H1 (cell line): ENCODE measurements at regions not wholly inside any gene's neighbourhood (a gene's known extent, or its start where the extent isn't known, plus 50 kb on each side); places are given as distances from the start of the nearest gene placed in this dataset.

ENCODE experiments used
- CTCF ChIA-PET: fragments of 300-600 bp; sonication (Branson Sonifier 250); formaldehyde crosslinking; loops from one replicate; lab custom pipeline; 2021; ENCODE audit not compliant: partially characterized antibody; lab: Charles Lee
- POLR2A ChIA-PET: fragments of 300-600 bp; sonication (Branson Sonifier 250); formaldehyde crosslinking; loops from one replicate; lab custom pipeline; 2021; ENCODE audit warnings: inconsistent platforms; ENCODE audit not compliant: partially characterized antibody; lab: Charles Lee
- DNase-seq, 2 experiments: peaks; one replicate each; pipeline versions ENCODE4 v3.0.0 to v3.0.0-alpha.2; 2010 to 2022; ENCODE audit warnings: low spot score in 2 of 2, low read depth in 1 of 2, mixed read lengths in 1 of 2
- FAIRE-seq: peaks from 2 replicates; lab custom pipeline; 2011; peaks lifted over from hg19 to GRCh38; lab: Jason Lieb, UNC
- H2AFZ ChIP-seq: 2 replicates; pipeline ENCODE4 v1.8.1; 2012; ENCODE audit warnings: low read length, inconsistent platforms
- H2AK5ac ChIP-seq: 2 replicates; pipeline ENCODE4 v1.6.1; 2013; ENCODE audit warnings: low read depth, low read length
- H2BK120ac ChIP-seq: replicated peaks from 2 replicates; pipeline ENCODE3; 2013; ENCODE audit warnings: low read depth, low read length, inconsistent platforms
- H2BK12ac ChIP-seq: 2 replicates; pipeline ENCODE4 v1.6.1; 2013; ENCODE audit warnings: low read depth, low read length
- H2BK15ac ChIP-seq: 2 replicates; pipeline ENCODE4 v1.6.1; 2013; ENCODE audit warnings: low read length
- H2BK20ac ChIP-seq: 2 replicates; pipeline ENCODE4 v1.6.1; 2013; ENCODE audit warnings: low read length
- H2BK5ac ChIP-seq: 2 replicates; pipeline ENCODE4 v1.6.1; 2013; ENCODE audit warnings: low read depth, low read length
- H3K14ac ChIP-seq: 2 replicates; pipeline ENCODE4 v1.6.1; 2013; ENCODE audit warnings: inconsistent platforms; ENCODE audit not compliant: insufficient read length
- H3K18ac ChIP-seq: 2 replicates; pipeline ENCODE4 v1.6.1; 2013; ENCODE audit warnings: low read length; ENCODE audit errors: extremely low read depth
- H3K23ac ChIP-seq: 2 replicates; pipeline ENCODE4 v1.6.1; 2013; ENCODE audit warnings: inconsistent platforms; ENCODE audit not compliant: insufficient read length
- H3K23me2 ChIP-seq: 2 replicates; pipeline ENCODE4 v1.6.1; 2013; ENCODE audit warnings: low read depth, low read length
- H3K27ac ChIP-seq: 2 replicates; pipeline ENCODE4 v1.6.1; 2011; ENCODE audit warnings: low read depth, low read length, inconsistent platforms
- H3K27me3 ChIP-seq, 4 experiments: replicated peaks in 1 of 4; 1 replicate in 1 of 4; 2 replicates in 3 of 4; pipeline versions ENCODE4 v1.6.1 to v1.8.1; 2011 to 2013; ENCODE audit warnings: low read length in 3 of 4, mild to moderate bottlenecking in 3 of 4, inconsistent platforms in 2 of 4, mixed read lengths in 2 of 4, moderate library complexity in 1 of 4; ENCODE audit not compliant: control insufficient read depth in 3 of 4, insufficient read depth in 3 of 4; ENCODE audit errors: extremely low read depth in 1 of 4
- H3K36me3 ChIP-seq, 4 experiments: 2 replicates each; pipeline versions ENCODE4 v1.6.1 to v1.8.1; 2011 to 2013; ENCODE audit warnings: mild to moderate bottlenecking in 4 of 4, low read length in 3 of 4, moderate library complexity in 2 of 4, control low read depth in 1 of 4, inconsistent platforms in 1 of 4; ENCODE audit not compliant: insufficient read depth in 4 of 4, control insufficient read depth in 2 of 4
- H3K4ac ChIP-seq: replicated peaks from 2 replicates; pipeline ENCODE3; 2013; ENCODE audit warnings: low read length, low read depth, mixed read lengths, inconsistent platforms; ENCODE audit not compliant: insufficient read length
- H3K4me1 ChIP-seq, 4 experiments: replicated peaks in 1 of 4; 1 replicate in 1 of 4; 2 replicates in 3 of 4; pipeline versions ENCODE4 v1.6.1 to v1.8.1; 2011 to 2013; ENCODE audit warnings: low read length in 3 of 4, inconsistent platforms in 2 of 4, mixed read lengths in 1 of 4; ENCODE audit not compliant: insufficient read depth in 4 of 4, control insufficient read depth in 3 of 4
- H3K4me2 ChIP-seq, 2 experiments: 2 replicates each; pipeline versions ENCODE4 v1.6.1 to v1.8.1; 2011 to 2013; ENCODE audit warnings: low read depth in 2 of 2, low read length in 2 of 2, control low read depth in 1 of 2, inconsistent platforms in 1 of 2, mild to moderate bottlenecking in 1 of 2; ENCODE audit not compliant: insufficient read depth in 1 of 2
- H3K4me3 ChIP-seq, 4 experiments: fragments of 200-600, 300-600 bp in 1 of 4; sonication (generic), shearing (Covaris generic), sonication (Bioruptor Twin) in 1 of 4; 2 replicates each; pipeline versions ENCODE4 v1.5.1 to v1.8.1; 2011 to 2016; ENCODE audit warnings: low read length in 4 of 4, low read depth in 3 of 4, control low read depth in 2 of 4, inconsistent platforms in 2 of 4, mild to moderate bottlenecking in 2 of 4, mixed read lengths in 1 of 4, moderate library complexity in 1 of 4; ENCODE audit not compliant: insufficient read depth in 2 of 4; ENCODE audit errors: extremely low read depth in 1 of 4
- H3K56ac ChIP-seq: replicated peaks from 2 replicates; pipeline ENCODE3; 2013; ENCODE audit warnings: low read depth, mild to moderate bottlenecking, mixed read lengths, low read length, inconsistent platforms; ENCODE audit not compliant: insufficient read length
- H3K79me1 ChIP-seq: 2 replicates; pipeline ENCODE4 v1.6.1; 2013; ENCODE audit warnings: low read depth, low read length, control low read depth
- H3K79me2 ChIP-seq, 2 experiments: 2 replicates each; pipeline versions ENCODE4 v1.6.1 to v1.8.1; 2012 to 2013; ENCODE audit warnings: low read length in 2 of 2, mild to moderate bottlenecking in 2 of 2, inconsistent platforms in 1 of 2; ENCODE audit not compliant: insufficient read depth in 2 of 2, control insufficient read depth in 1 of 2
- H3K9ac ChIP-seq, 4 experiments: replicated peaks in 1 of 4; 1 replicate in 1 of 4; 2 replicates in 3 of 4; pipeline versions ENCODE4 v1.6.1 to v1.8.1; 2011 to 2013; ENCODE audit warnings: low read depth in 3 of 4, low read length in 3 of 4, control low read depth in 2 of 4, mild to moderate bottlenecking in 2 of 4, moderate library complexity in 2 of 4, inconsistent platforms in 1 of 4; ENCODE audit errors: extremely low read depth in 1 of 4
- H3K9me3 ChIP-seq, 2 experiments: 2 replicates each; pipeline versions ENCODE4 v1.6.1 to v1.8.1; 2012 to 2013; ENCODE audit warnings: mild to moderate bottlenecking in 2 of 2, moderate library complexity in 2 of 2, control low read depth in 1 of 2, inconsistent platforms in 1 of 2, low read depth in 1 of 2, low read length in 1 of 2, mixed read lengths in 1 of 2; ENCODE audit not compliant: insufficient read depth in 2 of 2
- H4K20me1 ChIP-seq, 2 experiments: replicated peaks in 1 of 2; 2 replicates each; pipeline versions ENCODE3 to v1.8.1; 2011 to 2013; ENCODE audit warnings: inconsistent platforms in 2 of 2, low read length in 2 of 2, mild to moderate bottlenecking in 1 of 2; ENCODE audit not compliant: insufficient read depth in 2 of 2, control insufficient read depth in 1 of 2
- H4K5ac ChIP-seq: 2 replicates; pipeline ENCODE4 v1.6.1; 2013; ENCODE audit warnings: low read length, low read depth, mixed read lengths, inconsistent platforms; ENCODE audit not compliant: insufficient read length
- H4K8ac ChIP-seq: 2 replicates; pipeline ENCODE4 v1.8.0; 2013; ENCODE audit warnings: mild to moderate bottlenecking, moderate library complexity, low read length, inconsistent platforms; ENCODE audit not compliant: insufficient read depth; ENCODE audit errors: extremely low read depth
- H4K91ac ChIP-seq: replicated peaks from 2 replicates; pipeline ENCODE3; 2013; ENCODE audit warnings: low read length, mixed read lengths, inconsistent platforms; ENCODE audit not compliant: insufficient read length
- ATF2 ChIP-seq: IDR thresholded peaks from 2 replicates; pipeline ENCODE4 v1.6.1; 2012; ENCODE audit warnings: low read length, inconsistent platforms
- CEBPB ChIP-seq: IDR thresholded peaks from 2 replicates; pipeline ENCODE4 v1.6.1; 2012; ENCODE audit warnings: low read depth, low read length
- CREB1 ChIP-seq: IDR thresholded peaks from 2 replicates; pipeline ENCODE4 v1.6.1; 2012; ENCODE audit warnings: inconsistent platforms
- GTF2F1 ChIP-seq: IDR thresholded peaks from 2 replicates; pipeline ENCODE4 v1.6.1; 2012; ENCODE audit warnings: low read depth, low read length, improper control_type of control experiment, borderline replicate concordance
- JUN ChIP-seq: IDR thresholded peaks from 2 replicates; pipeline ENCODE4 v1.6.1; 2011; ENCODE audit warnings: low read depth, mild to moderate bottlenecking, improper control_type of control experiment, low read length
- PHF8 ChIP-seq: fragments of 200-600 bp; sonication (generic); conservative IDR thresholded peaks from 2 replicates; pipeline ENCODE4 v1.7.1; 2012; ENCODE audit warnings: low read depth, mild to moderate bottlenecking, inconsistent platforms, low read length, moderate library complexity
- POLR2A ChIP-seq, 2 experiments: IDR thresholded peaks; 1 replicate in 1 of 2; 2 replicates in 1 of 2; pipeline ENCODE4 v1.6.1; 2011; ENCODE audit warnings: low read depth in 2 of 2, low read length in 2 of 2, mild to moderate bottlenecking in 2 of 2; ENCODE audit errors: control extremely low read depth in 1 of 2
- SIX5 ChIP-seq: IDR thresholded peaks from 2 replicates; pipeline ENCODE4 v1.6.1; 2011; ENCODE audit warnings: mild to moderate bottlenecking, low read depth, low read length
- SP1 ChIP-seq: IDR thresholded peaks from 2 replicates; pipeline ENCODE4 v1.6.1; 2011; ENCODE audit warnings: low read depth, low read length
- SP2 ChIP-seq: IDR thresholded peaks from 2 replicates; pipeline ENCODE4 v1.6.1; 2012; ENCODE audit warnings: mild to moderate bottlenecking, low read length, inconsistent platforms
- TAF7 ChIP-seq: optimal IDR thresholded peaks from 2 replicates; pipeline ENCODE3; 2011; ENCODE audit warnings: low read depth, mild to moderate bottlenecking, inconsistent platforms, low read length, moderate library complexity, borderline replicate concordance
- WGBS, 2 experiments: shearing (Covaris generic) in 1 of 2; methylation state at CpG; one replicate each; pipeline versions ENCODE4 v1.1.6 to v1.1.7; 2013 to 2015; ENCODE audit warnings: low lambda C conversion rate in 2 of 2, mixed read lengths in 2 of 2, inconsistent platforms in 1 of 2, low coverage in 1 of 2, missing lambda C conversion rate in 1 of 2; ENCODE audit not compliant: insufficient replicate concordance in 2 of 2, insufficient coverage in 1 of 2, insufficient read length in 1 of 2; ENCODE audit errors: extremely low coverage in 1 of 2, missing lambda C conversion rate in 1 of 2; 5-methylcytosine and 5-hydroxymethylcytosine counted together

GRCh38 chr15:26234976-26235767, 372.0 kb upstream of the ATP10A start:
- Histone ChIP-seq H3K18ac (peak overlapping the region; percentile 63), H3K14ac (no peak overlapping the region), H3K4me3 (peak overlapping the region in 3 of 4 experiments; percentile 18 to 46 (median 21); a peak in 6 of 8 replicates), H3K79me2 (no peaks in the 10 kb centered on the region), H3K36me3 (no peaks in the 10 kb centered on the region), H2AFZ (no peak overlapping the region), H3K27ac (peak overlapping the region; percentile 86), H2BK120ac (peak overlapping the region; percentile 93), H2BK15ac (peak overlapping the region; percentile 40), H3K4me2 (peak overlapping the region; percentile 33 to 64), H2AK5ac (peak overlapping the region; percentile 75; the same call in 1 of the 2 replicates), H3K27me3 (peaks cover 0 to 2% (median 0%) of the 10 kb centered on the region in 4 experiments; a peak in 1 of 7 replicates), H4K20me1 (no peaks in the 10 kb centered on the region), H3K23ac (no peak overlapping the region), H3K9ac (no peak overlapping the region; a peak in 3 of 7 replicates), H4K8ac (no peak overlapping the region; the same call in 1 of the 2 replicates), H4K91ac (peak overlapping the region; percentile 93), H3K56ac (peak overlapping the region; percentile 67), H3K79me1 (no peaks in the 10 kb centered on the region), H3K23me2 (peaks cover 4% of the 10 kb centered on the region; the same call in 1 of the 2 replicates), H2BK5ac (peak overlapping the region; percentile 97), H4K5ac (peak overlapping the region; percentile 32), H3K9me3 (no peaks in the 10 kb centered on the region), H3K4ac (peak overlapping the region; percentile 41), H2BK12ac (peak overlapping the region; percentile 92), H2BK20ac (peak overlapping the region; percentile 97), H3K4me1 (peaks cover 13 to 31% (median 22%) of the 10 kb centered on the region in 4 experiments; a peak in 6 of 7 replicates)
- POLR2A ChIA-PET = interaction anchor here (0.8 to 4.0 kb wide), 4 partner anchors 7 to 35 kb away, joined by 3 to 25 read pairs (median 4); no protein-coding TSS in a partner anchor
- 20% methylated on average over 15 of the region's 15 CpGs; no CpG with 5 or more reads in 1 of the 2 experiments for WGBS, 2 experiments
- peak; percentile 79 for FAIRE-seq
- CTCF ChIA-PET = interaction anchor here (0.6 to 1.1 kb wide), 3 partner anchors 8 to 219 kb away, joined by 3 to 5 read pairs (median 3); no protein-coding TSS in a partner anchor
- DNase-seq = peak; percentile 71 to 80
- TF ChIP-seq SP2 = no peak
- peak in 1 of 2 experiments; percentile 74; a peak in 2 of 3 replicates for TF ChIP-seq POLR2A (IDR thresholded peaks at IDR 0.05; ENCODE audit: control extremely low read depth in 1 of 2, low read depth in 2 of 2, low read length in 2 of 2)
- no peak for TF ChIP-seq JUN
- no peak for TF ChIP-seq TAF7
- TF ChIP-seq CREB1 = peak; percentile 61; the same call in 1 of the 2 replicates
- TF ChIP-seq ATF2 = no peak
- TF ChIP-seq SP1 = peak; percentile 86
- TF ChIP-seq SIX5 = no peak
- TF ChIP-seq CEBPB = no peak
- no peak for TF ChIP-seq PHF8
- 0 out of 2 replicates have a peak, but pooled peaks have one; percentile 42 for TF ChIP-seq GTF2F1
